Gastrocnemius medialis (tissue), 4 donors: ENCODE measurements at regions not wholly inside any gene's neighbourhood (a gene's known extent, or its start where the extent isn't known, plus 50 kb on each side); places are given as distances from the start of the nearest gene placed in this dataset.
"Not testable (repeated sequence)": the region's sequence is repeated elsewhere in the genome, so short reads cannot be mapped to it uniquely, and the experiment has no call there.

Experiments
- CTCF ChIP-seq, 5 experiments: fragments of 450-650 bp in 3 of 5; fragments of 200-600 bp in 2 of 5; sonication (generic) in 2 of 5; IDR thresholded peaks in 4 of 5; conservative IDR thresholded peaks in 1 of 5; 1 replicate in 4 of 5; 2 replicates in 1 of 5; pipeline ENCODE4 v1.5.1; 2016 to 2019; ENCODE audit warnings: antibody characterized with exemption in 5 of 5, mild to moderate bottlenecking in 3 of 5, moderate library complexity in 3 of 5
- POLR2A ChIP-seq, 2 donors: fragments of 450-650 bp; IDR thresholded peaks; one replicate each; pipeline ENCODE4 v1.6.1; 2017; ENCODE audit warnings: antibody characterized with exemption in 2 of 2, mild to moderate bottlenecking in 2 of 2, moderate library complexity in 2 of 2

GRCh38 chr7:39833865-39834634 lies 116.0 kb upstream of the CDK13 start:
- TF ChIP-seq CTCF (IDR thresholded peaks at IDR 0.05 in 4 of 5, conservative IDR thresholded peaks at IDR 0.05 in 1 of 5); POLR2A (IDR thresholded peaks at IDR 0.05): not testable (repeated sequence)
